ENCODE measurements at regions not wholly inside any gene's neighbourhood (a gene's known extent, or its start where the extent isn't known, plus 50 kb on each side); places are given as distances from the start of the nearest gene placed in this dataset.

GRCh38 chr2:11907190-11907589 lies 160.8 kb downstream of the LPIN1 start:
- TF ChIP-seq, protein P1, sequence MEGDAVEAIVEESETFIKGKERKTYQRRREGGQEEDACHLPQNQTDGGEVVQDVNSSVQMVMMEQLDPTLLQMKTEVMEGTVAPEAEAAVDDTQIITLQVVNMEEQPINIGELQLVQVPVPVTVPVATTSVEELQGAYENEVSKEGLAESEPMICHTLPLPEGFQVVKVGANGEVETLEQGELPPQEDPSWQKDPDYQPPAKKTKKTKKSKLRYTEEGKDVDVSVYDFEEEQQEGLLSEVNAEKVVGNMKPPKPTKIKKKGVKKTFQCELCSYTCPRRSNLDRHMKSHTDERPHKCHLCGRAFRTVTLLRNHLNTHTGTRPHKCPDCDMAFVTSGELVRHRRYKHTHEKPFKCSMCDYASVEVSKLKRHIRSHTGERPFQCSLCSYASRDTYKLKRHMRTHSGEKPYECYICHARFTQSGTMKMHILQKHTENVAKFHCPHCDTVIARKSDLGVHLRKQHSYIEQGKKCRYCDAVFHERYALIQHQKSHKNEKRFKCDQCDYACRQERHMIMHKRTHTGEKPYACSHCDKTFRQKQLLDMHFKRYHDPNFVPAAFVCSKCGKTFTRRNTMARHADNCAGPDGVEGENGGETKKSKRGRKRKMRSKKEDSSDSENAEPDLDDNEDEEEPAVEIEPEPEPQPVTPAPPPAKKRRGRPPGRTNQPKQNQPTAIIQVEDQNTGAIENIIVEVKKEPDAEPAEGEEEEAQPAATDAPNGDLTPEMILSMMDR (IDR thresholded peaks at IDR 0.05): no peak
- TF ChIP-seq EZH2 (IDR thresholded peaks at IDR 0.05; ENCODE audit: borderline replicate concordance, insufficient read depth, low read depth, low read length, poor library complexity, severe bottlenecking): no peak

All from B cell (primary cell).